H1 (cell line): ENCODE measurements at regions not wholly inside any gene's neighbourhood (a gene's known extent, or its start where the extent isn't known, plus 50 kb on each side); places are given as distances from the start of the nearest gene placed in this dataset.
A peak's percentile ranks its signal among the peaks of the same experiment; 100 is the strongest.

Source experiments
- CTCF ChIA-PET: fragments of 300-600 bp; sonication (Branson Sonifier 250); formaldehyde crosslinking; loops from one replicate; lab custom pipeline; 2021; ENCODE audit not compliant: partially characterized antibody; lab: Charles Lee
- POLR2A ChIA-PET: fragments of 300-600 bp; sonication (Branson Sonifier 250); formaldehyde crosslinking; loops from one replicate; lab custom pipeline; 2021; ENCODE audit warnings: inconsistent platforms; ENCODE audit not compliant: partially characterized antibody; lab: Charles Lee
- DNase-seq, 2 experiments: peaks; one replicate each; pipeline versions ENCODE4 v3.0.0 to v3.0.0-alpha.2; 2010 to 2022; ENCODE audit warnings: low spot score in 2 of 2, low read depth in 1 of 2, mixed read lengths in 1 of 2
- FAIRE-seq: peaks from 2 replicates; lab custom pipeline; 2011; peaks lifted over from hg19 to GRCh38; lab: Jason Lieb, UNC
- H2AFZ ChIP-seq: 2 replicates; pipeline ENCODE4 v1.8.1; 2012; ENCODE audit warnings: low read length, inconsistent platforms
- H2AK5ac ChIP-seq: 2 replicates; pipeline ENCODE4 v1.6.1; 2013; ENCODE audit warnings: low read depth, low read length
- H2BK120ac ChIP-seq: replicated peaks from 2 replicates; pipeline ENCODE3; 2013; ENCODE audit warnings: low read depth, low read length, inconsistent platforms
- H2BK12ac ChIP-seq: 2 replicates; pipeline ENCODE4 v1.6.1; 2013; ENCODE audit warnings: low read depth, low read length
- H2BK15ac ChIP-seq: 2 replicates; pipeline ENCODE4 v1.6.1; 2013; ENCODE audit warnings: low read length
- H2BK20ac ChIP-seq: 2 replicates; pipeline ENCODE4 v1.6.1; 2013; ENCODE audit warnings: low read length
- H2BK5ac ChIP-seq: 2 replicates; pipeline ENCODE4 v1.6.1; 2013; ENCODE audit warnings: low read depth, low read length
- H3K14ac ChIP-seq: 2 replicates; pipeline ENCODE4 v1.6.1; 2013; ENCODE audit warnings: inconsistent platforms; ENCODE audit not compliant: insufficient read length
- H3K18ac ChIP-seq: 2 replicates; pipeline ENCODE4 v1.6.1; 2013; ENCODE audit warnings: low read length; ENCODE audit errors: extremely low read depth
- H3K23ac ChIP-seq: 2 replicates; pipeline ENCODE4 v1.6.1; 2013; ENCODE audit warnings: inconsistent platforms; ENCODE audit not compliant: insufficient read length
- H3K23me2 ChIP-seq: 2 replicates; pipeline ENCODE4 v1.6.1; 2013; ENCODE audit warnings: low read depth, low read length
- H3K27ac ChIP-seq: 2 replicates; pipeline ENCODE4 v1.6.1; 2011; ENCODE audit warnings: low read depth, low read length, inconsistent platforms
- H3K27me3 ChIP-seq, 4 experiments: replicated peaks in 1 of 4; 1 replicate in 1 of 4; 2 replicates in 3 of 4; pipeline versions ENCODE4 v1.6.1 to v1.8.1; 2011 to 2013; ENCODE audit warnings: low read length in 3 of 4, mild to moderate bottlenecking in 3 of 4, inconsistent platforms in 2 of 4, mixed read lengths in 2 of 4, moderate library complexity in 1 of 4; ENCODE audit not compliant: control insufficient read depth in 3 of 4, insufficient read depth in 3 of 4; ENCODE audit errors: extremely low read depth in 1 of 4
- H3K36me3 ChIP-seq, 4 experiments: 2 replicates each; pipeline versions ENCODE4 v1.6.1 to v1.8.1; 2011 to 2013; ENCODE audit warnings: mild to moderate bottlenecking in 4 of 4, low read length in 3 of 4, moderate library complexity in 2 of 4, control low read depth in 1 of 4, inconsistent platforms in 1 of 4; ENCODE audit not compliant: insufficient read depth in 4 of 4, control insufficient read depth in 2 of 4
- H3K4ac ChIP-seq: replicated peaks from 2 replicates; pipeline ENCODE3; 2013; ENCODE audit warnings: low read length, low read depth, mixed read lengths, inconsistent platforms; ENCODE audit not compliant: insufficient read length
- H3K4me1 ChIP-seq, 4 experiments: replicated peaks in 1 of 4; 1 replicate in 1 of 4; 2 replicates in 3 of 4; pipeline versions ENCODE4 v1.6.1 to v1.8.1; 2011 to 2013; ENCODE audit warnings: low read length in 3 of 4, inconsistent platforms in 2 of 4, mixed read lengths in 1 of 4; ENCODE audit not compliant: insufficient read depth in 4 of 4, control insufficient read depth in 3 of 4
- H3K4me2 ChIP-seq, 2 experiments: 2 replicates each; pipeline versions ENCODE4 v1.6.1 to v1.8.1; 2011 to 2013; ENCODE audit warnings: low read depth in 2 of 2, low read length in 2 of 2, control low read depth in 1 of 2, inconsistent platforms in 1 of 2, mild to moderate bottlenecking in 1 of 2; ENCODE audit not compliant: insufficient read depth in 1 of 2
- H3K4me3 ChIP-seq, 4 experiments: fragments of 200-600, 300-600 bp in 1 of 4; sonication (generic), shearing (Covaris generic), sonication (Bioruptor Twin) in 1 of 4; 2 replicates each; pipeline versions ENCODE4 v1.5.1 to v1.8.1; 2011 to 2016; ENCODE audit warnings: low read length in 4 of 4, low read depth in 3 of 4, control low read depth in 2 of 4, inconsistent platforms in 2 of 4, mild to moderate bottlenecking in 2 of 4, mixed read lengths in 1 of 4, moderate library complexity in 1 of 4; ENCODE audit not compliant: insufficient read depth in 2 of 4; ENCODE audit errors: extremely low read depth in 1 of 4
- H3K56ac ChIP-seq: replicated peaks from 2 replicates; pipeline ENCODE3; 2013; ENCODE audit warnings: low read depth, mild to moderate bottlenecking, mixed read lengths, low read length, inconsistent platforms; ENCODE audit not compliant: insufficient read length
- H3K79me1 ChIP-seq: 2 replicates; pipeline ENCODE4 v1.6.1; 2013; ENCODE audit warnings: low read depth, low read length, control low read depth
- H3K79me2 ChIP-seq, 2 experiments: 2 replicates each; pipeline versions ENCODE4 v1.6.1 to v1.8.1; 2012 to 2013; ENCODE audit warnings: low read length in 2 of 2, mild to moderate bottlenecking in 2 of 2, inconsistent platforms in 1 of 2; ENCODE audit not compliant: insufficient read depth in 2 of 2, control insufficient read depth in 1 of 2
- H3K9ac ChIP-seq, 4 experiments: replicated peaks in 1 of 4; 1 replicate in 1 of 4; 2 replicates in 3 of 4; pipeline versions ENCODE4 v1.6.1 to v1.8.1; 2011 to 2013; ENCODE audit warnings: low read depth in 3 of 4, low read length in 3 of 4, control low read depth in 2 of 4, mild to moderate bottlenecking in 2 of 4, moderate library complexity in 2 of 4, inconsistent platforms in 1 of 4; ENCODE audit errors: extremely low read depth in 1 of 4
- H3K9me3 ChIP-seq, 2 experiments: 2 replicates each; pipeline versions ENCODE4 v1.6.1 to v1.8.1; 2012 to 2013; ENCODE audit warnings: mild to moderate bottlenecking in 2 of 2, moderate library complexity in 2 of 2, control low read depth in 1 of 2, inconsistent platforms in 1 of 2, low read depth in 1 of 2, low read length in 1 of 2, mixed read lengths in 1 of 2; ENCODE audit not compliant: insufficient read depth in 2 of 2
- H4K20me1 ChIP-seq, 2 experiments: replicated peaks in 1 of 2; 2 replicates each; pipeline versions ENCODE3 to v1.8.1; 2011 to 2013; ENCODE audit warnings: inconsistent platforms in 2 of 2, low read length in 2 of 2, mild to moderate bottlenecking in 1 of 2; ENCODE audit not compliant: insufficient read depth in 2 of 2, control insufficient read depth in 1 of 2
- H4K5ac ChIP-seq: 2 replicates; pipeline ENCODE4 v1.6.1; 2013; ENCODE audit warnings: low read length, low read depth, mixed read lengths, inconsistent platforms; ENCODE audit not compliant: insufficient read length
- H4K8ac ChIP-seq: 2 replicates; pipeline ENCODE4 v1.8.0; 2013; ENCODE audit warnings: mild to moderate bottlenecking, moderate library complexity, low read length, inconsistent platforms; ENCODE audit not compliant: insufficient read depth; ENCODE audit errors: extremely low read depth
- H4K91ac ChIP-seq: replicated peaks from 2 replicates; pipeline ENCODE3; 2013; ENCODE audit warnings: low read length, mixed read lengths, inconsistent platforms; ENCODE audit not compliant: insufficient read length
- CREB1 ChIP-seq: IDR thresholded peaks from 2 replicates; pipeline ENCODE4 v1.6.1; 2012; ENCODE audit warnings: inconsistent platforms
- POLR2AphosphoS5 ChIP-seq: IDR thresholded peaks from 2 replicates; pipeline ENCODE4 v1.6.1; 2011; ENCODE audit warnings: low read depth, low read length
- TBP ChIP-seq: IDR thresholded peaks from 2 replicates; pipeline ENCODE4 v1.6.1; 2011; ENCODE audit warnings: low read depth, low read length, improper control_type of control experiment
- WGBS, 2 experiments: shearing (Covaris generic) in 1 of 2; methylation state at CpG; one replicate each; pipeline versions ENCODE4 v1.1.6 to v1.1.7; 2013 to 2015; ENCODE audit warnings: low lambda C conversion rate in 2 of 2, mixed read lengths in 2 of 2, inconsistent platforms in 1 of 2, low coverage in 1 of 2, missing lambda C conversion rate in 1 of 2; ENCODE audit not compliant: insufficient replicate concordance in 2 of 2, insufficient coverage in 1 of 2, insufficient read length in 1 of 2; ENCODE audit errors: extremely low coverage in 1 of 2, missing lambda C conversion rate in 1 of 2; 5-methylcytosine and 5-hydroxymethylcytosine counted together

DNA sequence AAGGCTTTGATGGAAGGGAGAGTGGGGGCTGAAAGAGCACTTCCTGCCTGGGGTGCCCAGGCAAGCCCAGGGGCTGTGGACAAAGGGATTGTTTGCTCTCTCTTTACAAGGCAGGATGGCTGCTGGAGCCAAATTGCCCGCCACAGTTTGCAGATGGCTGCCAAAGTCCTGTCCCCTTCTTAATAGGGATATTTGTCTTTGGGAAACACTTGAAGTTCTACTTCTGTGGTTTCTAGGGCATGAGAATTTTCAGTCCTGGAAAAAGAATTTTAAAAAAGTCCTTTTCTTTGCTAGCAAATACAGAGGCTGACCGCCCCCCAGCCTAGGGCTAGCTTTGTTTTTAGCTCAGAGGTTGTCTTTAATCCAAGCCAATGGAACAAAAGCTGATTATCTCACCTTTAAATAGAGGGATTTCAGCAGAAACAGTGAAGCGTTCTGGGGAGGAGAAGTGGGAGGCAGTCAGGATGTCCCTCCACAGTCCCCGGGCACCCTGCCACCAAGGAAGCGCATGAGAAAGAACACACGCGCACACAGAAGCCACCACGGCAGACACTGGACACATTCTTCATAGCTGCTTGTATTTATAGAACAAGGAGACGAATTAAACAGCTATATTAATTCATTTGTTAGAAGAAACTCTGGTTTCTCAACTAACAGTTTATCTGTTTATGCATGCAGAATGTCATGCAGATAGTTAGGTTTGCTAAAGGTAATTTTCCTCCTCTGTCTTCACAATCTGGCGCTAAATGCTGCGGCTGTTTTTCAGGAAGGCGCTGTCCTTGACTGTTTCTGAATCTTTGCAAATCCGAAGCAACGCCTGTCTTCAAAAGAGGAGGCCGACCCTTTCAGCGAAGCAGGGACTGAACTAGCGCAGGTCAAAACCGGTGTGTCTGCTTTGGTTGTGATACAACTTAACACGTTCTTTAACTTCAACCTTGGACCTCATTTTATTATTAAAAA, 736.9 kb downstream of the QKI start:
- no peak overlapping the region for H2BK12ac ChIP-seq
- no peaks in the 10 kb centered on the region for H3K23me2 ChIP-seq
- H4K91ac ChIP-seq: no peak overlapping the region
- no peaks in the 10 kb centered on the region for H3K79me1 ChIP-seq
- H2BK15ac ChIP-seq: no peak overlapping the region
- POLR2A ChIA-PET: no interaction called here
- no peak overlapping the region for H3K4ac ChIP-seq
- H3K4me2 ChIP-seq: no peak overlapping the region; a peak in 1 of 4 replicates
- no peak overlapping the region for H3K14ac ChIP-seq
- H2BK5ac ChIP-seq: no peak overlapping the region
- H2BK20ac ChIP-seq: no peak overlapping the region
- no peaks in the 10 kb centered on the region for H3K27me3 ChIP-seq
- no peak overlapping the region for H3K27ac ChIP-seq
- H2AK5ac ChIP-seq: no peak overlapping the region
- CTCF ChIA-PET: interaction anchor here (1.0 to 1.2 kb wide), 2 partner anchors 8 to 9 kb away, joined by 3 read pairs; no protein-coding TSS in a partner anchor
- TF ChIP-seq CREB1: no peak
- TF ChIP-seq TBP: no peak
- TF ChIP-seq POLR2AphosphoS5: no peak
- FAIRE-seq (no peak), DNase-seq (no peak)
- H4K8ac ChIP-seq: peak overlapping the region; percentile 48; the same call in 1 of the 2 replicates
- no peaks in the 10 kb centered on the region for H4K20me1 ChIP-seq
- no peak overlapping the region for H3K4me3 ChIP-seq
- H3K56ac ChIP-seq: no peak overlapping the region
- H3K23ac ChIP-seq: no peak overlapping the region
- H2BK120ac ChIP-seq: no peak overlapping the region
- no peaks in the 10 kb centered on the region for H3K36me3 ChIP-seq
- no peak overlapping the region for H3K9ac ChIP-seq
- H3K9me3 ChIP-seq: no peaks in the 10 kb centered on the region
- peak overlapping the region; percentile 4; the same call in 1 of the 2 replicates for H2AFZ ChIP-seq
- H4K5ac ChIP-seq: no peak overlapping the region
- H3K79me2 ChIP-seq: no peaks in the 10 kb centered on the region
- WGBS, 2 experiments: 92% methylated on average over 19 of the region's 19 CpGs; no CpG with 5 or more reads in 1 of the 2 experiments
- H3K4me1 ChIP-seq: peaks cover 0 to 7% (median 0%) of the 10 kb centered on the region in 4 experiments; a peak in 2 of 7 replicates
- H3K18ac ChIP-seq: no peak overlapping the region; the same call in 1 of the 2 replicates
